Heart left ventricle (tissue), 13 donors: ENCODE measurements at regions not wholly inside any gene's neighbourhood (a gene's known extent, or its start where the extent isn't known, plus 50 kb on each side); places are given as distances from the start of the nearest gene placed in this dataset.

Source experiments
- POLR2A ChIP-seq, 2 donors: fragments of 450-650 bp; IDR thresholded peaks; one replicate each; pipeline ENCODE4 v1.6.1; 2017; ENCODE audit warnings: antibody characterized with exemption in 2 of 2, mild to moderate bottlenecking in 2 of 2, moderate library complexity in 2 of 2
- TF ChIP-seq, protein P1 (sequence below), 12 donors: fragments of 200-600 bp; sonication (generic) in 4 of 12; IDR thresholded peaks; one replicate each; pipeline versions ENCODE4 v1.5.0 to v1.8.0; 2018 to 2022; ENCODE audit warnings: antibody characterized with exemption in 12 of 12, mild to moderate bottlenecking in 5 of 12
- donor health status: ischemic (EF 13 %, LVEDD 7.1; RV severe dilation, severe dysfunction).
- donor health status: DM: no; HTN: yes; CAD: no.
- donor health status: DM: no; HTN: no; CAD: no.
- donor health status: ischemic (EF 25% LVEDD 6.9; RV normal size, moderate dysfunction).
- donor health status: ischemic (EF 25% LVEDD 5.7; RV mildly dilated, moderate dysfunction).
- donor health status: ischemic (EF 35%, LVEDD 5.7; RV mildly dilated, moderate dysfunction).
- donor health status: nonischemic (EF 11% LVEDD 7.7; RV severe dilation, severe dysfunction).
- donor health status: DM: yes; HTN: yes; CAD: no.
- donor health status: PGD.
- donor health status: ischemic (EF 29% LVEDD 5.4; RV normal size, mild dysfunction).
- donor health status: nonischemic (EF 23%, LVEDD 6.1; RV moderate dilation, normal function).

DNA sequence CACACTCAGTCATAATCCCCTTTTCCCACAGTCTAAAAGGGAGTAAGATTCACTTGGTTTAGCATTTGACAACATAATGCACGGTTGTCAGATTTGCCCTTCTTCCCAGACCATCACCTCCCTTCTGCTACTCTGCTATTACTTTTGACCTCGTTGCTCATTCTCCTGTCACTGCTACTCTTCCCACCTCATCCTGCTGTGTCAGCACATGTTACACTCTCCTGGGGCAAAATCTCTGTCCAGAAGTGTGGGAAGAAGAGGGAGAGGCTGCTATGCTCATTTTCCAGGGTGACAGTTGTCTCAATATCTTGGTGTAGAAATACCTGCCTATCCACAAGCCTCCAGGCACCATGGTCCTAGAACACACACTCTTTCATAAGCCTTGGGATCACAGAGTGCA, 449.9 kb upstream of the PIK3R1 start:
- TF ChIP-seq, protein P1, sequence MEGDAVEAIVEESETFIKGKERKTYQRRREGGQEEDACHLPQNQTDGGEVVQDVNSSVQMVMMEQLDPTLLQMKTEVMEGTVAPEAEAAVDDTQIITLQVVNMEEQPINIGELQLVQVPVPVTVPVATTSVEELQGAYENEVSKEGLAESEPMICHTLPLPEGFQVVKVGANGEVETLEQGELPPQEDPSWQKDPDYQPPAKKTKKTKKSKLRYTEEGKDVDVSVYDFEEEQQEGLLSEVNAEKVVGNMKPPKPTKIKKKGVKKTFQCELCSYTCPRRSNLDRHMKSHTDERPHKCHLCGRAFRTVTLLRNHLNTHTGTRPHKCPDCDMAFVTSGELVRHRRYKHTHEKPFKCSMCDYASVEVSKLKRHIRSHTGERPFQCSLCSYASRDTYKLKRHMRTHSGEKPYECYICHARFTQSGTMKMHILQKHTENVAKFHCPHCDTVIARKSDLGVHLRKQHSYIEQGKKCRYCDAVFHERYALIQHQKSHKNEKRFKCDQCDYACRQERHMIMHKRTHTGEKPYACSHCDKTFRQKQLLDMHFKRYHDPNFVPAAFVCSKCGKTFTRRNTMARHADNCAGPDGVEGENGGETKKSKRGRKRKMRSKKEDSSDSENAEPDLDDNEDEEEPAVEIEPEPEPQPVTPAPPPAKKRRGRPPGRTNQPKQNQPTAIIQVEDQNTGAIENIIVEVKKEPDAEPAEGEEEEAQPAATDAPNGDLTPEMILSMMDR (IDR thresholded peaks at IDR 0.05) = no peak
- TF ChIP-seq POLR2A (IDR thresholded peaks at IDR 0.05) = no peak
